Mucosa of rectum (tissue), 2 donors: ENCODE measurements at regions not wholly inside any gene's neighbourhood (a gene's known extent, or its start where the extent isn't known, plus 50 kb on each side); places are given as distances from the start of the nearest gene placed in this dataset.

Experiments
- H3K27ac ChIP-seq, 2 donors: one replicate each; pipeline ENCODE4 v1.7.0; 2013; ENCODE audit warnings: inconsistent platforms in 2 of 2, low read depth in 2 of 2, low read length in 2 of 2
- H3K27me3 ChIP-seq, 2 donors: one replicate each; pipeline ENCODE4 v1.7.0; 2013; ENCODE audit warnings: low read length in 2 of 2; ENCODE audit not compliant: control insufficient read depth in 2 of 2, insufficient read depth in 2 of 2
- H3K36me3 ChIP-seq, 2 donors: one replicate each; pipeline ENCODE4 v1.7.0; 2013; ENCODE audit warnings: low read length in 2 of 2; ENCODE audit not compliant: control insufficient read depth in 2 of 2, insufficient read depth in 2 of 2
- H3K4me1 ChIP-seq, 2 donors: one replicate each; pipeline ENCODE4 v1.7.0; 2013; ENCODE audit warnings: low read length in 2 of 2, mild to moderate bottlenecking in 1 of 2; ENCODE audit not compliant: control insufficient read depth in 2 of 2, insufficient read depth in 2 of 2
- H3K4me3 ChIP-seq, 2 donors: one replicate each; pipeline ENCODE4 v1.7.0; 2013; ENCODE audit warnings: low read length in 2 of 2
- H3K9ac ChIP-seq, 2 donors: one replicate each; pipeline ENCODE4 v1.7.0; 2013; ENCODE audit warnings: low read length in 2 of 2, low read depth in 1 of 2, mild to moderate bottlenecking in 1 of 2
- H3K9me3 ChIP-seq, 2 donors: one replicate each; pipeline ENCODE4 v1.7.0; 2013; ENCODE audit warnings: low read length in 2 of 2; ENCODE audit not compliant: control insufficient read depth in 2 of 2
- donor health status: healthy.
- donor health status: Normal muscosa, but diverticular disease.

DNA sequence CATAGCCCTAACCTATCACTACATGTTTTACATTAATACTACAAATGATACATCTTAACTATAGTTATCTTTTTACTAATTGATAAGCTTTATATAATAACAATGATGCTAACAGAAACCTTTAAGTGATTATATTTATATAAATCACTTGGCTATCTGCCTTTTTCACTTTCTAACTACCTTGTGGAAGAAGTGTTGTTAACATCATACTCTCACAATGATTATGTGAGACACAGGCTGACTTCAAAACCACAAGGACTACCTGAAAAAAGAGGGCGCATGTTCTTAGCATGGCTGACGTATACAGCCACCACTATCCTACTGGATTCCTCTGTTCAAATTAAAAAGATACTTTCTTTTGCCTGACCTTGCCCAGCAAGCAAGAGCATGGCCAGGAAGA lies 135.3 kb upstream of the SOX5 start:
- Histone ChIP-seq H3K9ac (no peak overlapping the region), H3K4me1 (no peaks in the 10 kb centered on the region), H3K36me3 (no peaks in the 10 kb centered on the region), H3K27ac (no peak overlapping the region), H3K4me3 (no peak overlapping the region), H3K9me3 (no peaks in the 10 kb centered on the region), H3K27me3 (no peaks in the 10 kb centered on the region)

DNA sequence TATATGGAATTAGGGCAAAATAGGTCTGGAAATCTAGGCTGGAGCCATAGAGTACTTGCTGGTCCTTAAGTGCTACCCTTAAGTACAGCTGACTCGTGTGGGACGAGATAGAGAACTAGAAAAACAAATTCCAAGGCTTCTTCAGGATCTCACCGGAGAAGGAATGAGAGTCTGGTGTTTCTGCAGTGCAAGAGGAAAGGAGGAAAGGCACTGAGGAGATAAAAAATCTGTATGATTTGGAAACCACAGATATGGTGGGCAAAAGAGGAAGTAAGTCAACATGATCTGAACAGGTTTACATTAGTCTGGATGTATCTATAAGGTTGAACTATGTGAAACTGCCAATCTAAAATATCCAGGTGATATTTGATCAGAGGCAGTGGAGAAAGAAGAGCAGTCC lies 134.4 kb upstream of the SOX5 start:
- Histone ChIP-seq H3K9ac (no peak overlapping the region), H3K9me3 (no peaks in the 10 kb centered on the region), H3K27ac (no peak overlapping the region), H3K27me3 (no peaks in the 10 kb centered on the region), H3K36me3 (no peaks in the 10 kb centered on the region), H3K4me1 (no peaks in the 10 kb centered on the region), H3K4me3 (no peak overlapping the region)

DNA sequence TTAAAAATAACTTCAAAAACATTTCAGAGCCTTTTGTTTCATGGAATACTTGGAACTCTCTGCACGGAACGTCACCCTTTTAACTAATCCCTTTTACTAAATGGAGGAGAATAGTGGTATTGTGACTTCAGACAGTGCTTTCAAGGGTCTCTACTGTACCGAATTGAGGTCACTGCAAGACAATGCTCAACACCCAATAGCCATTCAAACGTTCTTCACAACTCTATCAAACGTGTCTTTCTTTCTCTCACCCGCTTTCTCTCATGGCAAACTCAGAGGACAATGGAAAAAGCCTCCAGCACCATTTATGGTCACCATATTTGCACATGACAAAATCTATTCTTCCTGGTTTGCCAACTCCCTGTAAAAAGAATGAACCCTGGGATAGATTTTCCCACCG lies 132.1 kb upstream of the SOX5 start:
- no peaks in the 10 kb centered on the region for H3K4me1 ChIP-seq
- H3K27ac ChIP-seq = no peak overlapping the region
- no peak overlapping the region for H3K4me3 ChIP-seq
- no peaks in the 10 kb centered on the region for H3K9me3 ChIP-seq
- H3K9ac ChIP-seq = no peak overlapping the region
- no peaks in the 10 kb centered on the region for H3K27me3 ChIP-seq
- H3K36me3 ChIP-seq = no peaks in the 10 kb centered on the region

DNA sequence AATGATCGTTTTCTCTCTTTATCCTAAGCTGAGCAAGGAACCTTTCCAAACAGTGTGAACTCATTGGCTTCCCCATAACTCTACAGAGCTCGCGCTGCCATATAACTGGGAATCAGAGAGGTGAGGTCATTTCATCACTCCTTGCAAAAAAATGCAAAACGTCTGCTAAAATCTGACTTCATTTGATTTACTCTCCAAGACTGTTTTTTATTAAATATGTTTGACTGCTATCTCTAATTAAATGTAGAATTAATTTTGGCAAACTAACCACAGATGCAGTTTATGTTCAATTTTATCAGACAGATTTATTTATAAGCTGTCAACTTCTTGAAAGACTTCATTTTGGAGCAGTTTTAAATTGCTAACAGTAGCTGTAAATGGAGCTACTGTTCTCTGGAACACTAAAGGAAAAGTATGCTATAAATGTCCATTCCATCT lies 131.6 kb upstream of the SOX5 start:
- Histone ChIP-seq H3K4me3 (no peak overlapping the region), H3K9me3 (no peaks in the 10 kb centered on the region), H3K4me1 (no peaks in the 10 kb centered on the region), H3K36me3 (no peaks in the 10 kb centered on the region), H3K9ac (no peak overlapping the region), H3K27me3 (no peaks in the 10 kb centered on the region), H3K27ac (no peak overlapping the region)

DNA sequence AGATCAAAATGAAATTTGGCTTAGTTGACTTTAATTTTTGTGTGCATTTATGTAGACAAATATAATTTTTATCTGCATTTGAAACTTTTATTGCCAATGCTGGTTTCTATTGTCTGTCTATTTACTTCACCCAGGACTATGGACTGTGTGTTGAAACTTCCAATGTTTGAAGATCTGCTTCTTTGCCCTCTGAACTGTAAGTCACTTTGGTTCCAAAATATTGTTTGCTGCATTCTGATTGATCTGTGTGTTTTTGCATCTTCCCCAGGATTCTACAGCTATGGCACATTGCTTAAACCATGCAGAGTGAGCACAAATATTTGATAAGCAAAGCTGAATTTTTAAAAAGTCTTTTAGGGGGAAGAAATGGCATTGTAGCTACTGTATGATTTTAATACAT lies 131.0 kb upstream of the SOX5 start:
- no peaks in the 10 kb centered on the region for H3K9me3 ChIP-seq
- H3K27me3 ChIP-seq = no peaks in the 10 kb centered on the region
- no peak overlapping the region for H3K4me3 ChIP-seq
- no peaks in the 10 kb centered on the region for H3K36me3 ChIP-seq
- H3K9ac ChIP-seq = no peak overlapping the region
- no peak overlapping the region for H3K27ac ChIP-seq
- H3K4me1 ChIP-seq = no peaks in the 10 kb centered on the region

DNA sequence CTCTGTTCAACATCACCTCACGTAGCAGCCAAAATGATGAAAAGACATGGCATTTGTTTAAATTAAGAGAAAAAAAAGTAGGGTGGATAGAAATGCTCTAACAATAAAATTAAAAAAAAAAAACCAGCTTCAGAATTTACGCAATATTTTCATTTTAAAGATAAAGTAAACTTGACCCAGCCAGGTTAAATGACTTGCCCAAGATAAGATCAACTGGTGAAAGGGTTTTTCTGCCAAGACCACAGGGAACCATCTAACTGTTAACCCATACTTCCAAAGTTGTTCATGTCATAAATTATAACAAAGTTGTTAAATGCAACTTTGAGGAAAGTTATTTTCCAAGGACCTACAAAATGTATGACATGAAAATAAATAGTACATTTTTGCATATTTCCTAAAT lies 129.6 kb upstream of the SOX5 start:
- H3K4me1 ChIP-seq = no peaks in the 10 kb centered on the region
- H3K27ac ChIP-seq = no peak overlapping the region
- no peaks in the 10 kb centered on the region for H3K9me3 ChIP-seq
- H3K4me3 ChIP-seq = no peak overlapping the region
- no peaks in the 10 kb centered on the region for H3K36me3 ChIP-seq
- H3K27me3 ChIP-seq = no peaks in the 10 kb centered on the region
- no peak overlapping the region for H3K9ac ChIP-seq

DNA sequence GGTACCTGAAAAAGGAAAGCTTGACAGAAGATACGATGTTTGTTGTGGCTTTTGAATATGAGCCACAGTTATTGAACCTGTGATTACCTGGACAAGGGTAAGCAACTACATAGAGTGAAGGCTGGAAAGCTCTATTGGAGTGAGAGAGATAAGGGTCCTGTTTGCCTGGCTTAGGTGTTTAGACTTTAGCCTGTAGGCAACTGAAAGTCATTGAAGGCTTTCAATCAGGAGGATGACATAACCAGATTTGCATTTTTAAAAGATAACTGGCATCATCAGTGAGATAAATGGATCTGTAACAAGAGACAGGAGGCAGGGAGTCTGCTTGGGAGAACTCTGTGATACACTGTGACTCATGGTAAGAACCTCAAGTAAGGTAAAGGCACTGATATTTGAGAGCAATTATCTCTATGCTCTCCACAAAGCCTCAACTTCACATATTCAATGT lies 128.9 kb upstream of the SOX5 start:
- Histone ChIP-seq H3K4me3 (no peak overlapping the region), H3K27me3 (no peaks in the 10 kb centered on the region), H3K36me3 (no peaks in the 10 kb centered on the region), H3K9me3 (no peaks in the 10 kb centered on the region), H3K4me1 (no peaks in the 10 kb centered on the region), H3K27ac (no peak overlapping the region), H3K9ac (no peak overlapping the region)

DNA sequence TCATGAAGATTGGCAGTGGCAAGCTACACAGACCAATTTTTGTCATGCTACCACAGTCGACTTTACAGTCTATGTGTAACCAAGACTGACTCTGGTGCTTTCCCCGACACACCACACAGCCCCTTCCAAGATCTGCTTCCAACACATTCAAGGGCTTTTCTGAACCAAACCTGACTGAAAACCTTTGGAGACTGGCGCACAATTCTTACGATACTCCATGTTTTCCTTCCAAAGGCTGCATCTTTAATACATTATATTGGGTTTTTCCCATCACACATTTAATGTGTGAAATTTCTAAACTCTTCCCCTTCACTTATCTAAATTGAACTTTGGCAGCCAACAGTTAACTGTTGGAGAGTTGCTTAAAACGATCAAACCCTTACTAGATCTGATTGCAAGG lies 127.7 kb upstream of the SOX5 start:
- no peaks in the 10 kb centered on the region for H3K36me3 ChIP-seq

DNA sequence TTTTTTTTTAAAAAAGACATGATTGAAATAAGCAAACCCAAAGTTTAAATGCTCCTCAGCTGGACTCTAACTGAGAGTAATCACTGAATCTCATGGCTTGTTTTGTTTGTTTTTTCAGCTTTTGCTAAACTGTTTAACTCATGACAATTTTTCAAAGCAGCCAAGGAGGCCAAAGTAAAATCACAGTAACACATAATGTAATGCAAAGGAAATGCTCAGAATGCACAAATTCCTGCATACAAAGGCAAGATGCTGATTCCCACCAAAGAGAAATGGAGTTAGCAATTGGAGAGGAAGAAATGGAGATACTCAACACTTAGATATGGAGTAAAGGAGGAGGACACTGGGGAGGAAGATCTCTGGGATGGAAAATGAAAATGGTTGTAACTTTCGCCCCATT lies 126.2 kb upstream of the SOX5 start:
- H3K9ac ChIP-seq = no peak overlapping the region
- H3K4me1 ChIP-seq = no peaks in the 10 kb centered on the region
- no peak overlapping the region for H3K27ac ChIP-seq
- H3K27me3 ChIP-seq = no peaks in the 10 kb centered on the region
- H3K36me3 ChIP-seq = no peaks in the 10 kb centered on the region
- no peak overlapping the region for H3K4me3 ChIP-seq
- no peaks in the 10 kb centered on the region for H3K9me3 ChIP-seq

More for the DNA sequence above, 127.7 kb upstream of the SOX5 start:
- no peak overlapping the region for H3K27ac ChIP-seq
- H3K4me1 ChIP-seq = no peaks in the 10 kb centered on the region
- H3K4me3 ChIP-seq = no peak overlapping the region
- H3K9ac ChIP-seq = no peak overlapping the region
- no peaks in the 10 kb centered on the region for H3K9me3 ChIP-seq
- no peaks in the 10 kb centered on the region for H3K27me3 ChIP-seq

DNA sequence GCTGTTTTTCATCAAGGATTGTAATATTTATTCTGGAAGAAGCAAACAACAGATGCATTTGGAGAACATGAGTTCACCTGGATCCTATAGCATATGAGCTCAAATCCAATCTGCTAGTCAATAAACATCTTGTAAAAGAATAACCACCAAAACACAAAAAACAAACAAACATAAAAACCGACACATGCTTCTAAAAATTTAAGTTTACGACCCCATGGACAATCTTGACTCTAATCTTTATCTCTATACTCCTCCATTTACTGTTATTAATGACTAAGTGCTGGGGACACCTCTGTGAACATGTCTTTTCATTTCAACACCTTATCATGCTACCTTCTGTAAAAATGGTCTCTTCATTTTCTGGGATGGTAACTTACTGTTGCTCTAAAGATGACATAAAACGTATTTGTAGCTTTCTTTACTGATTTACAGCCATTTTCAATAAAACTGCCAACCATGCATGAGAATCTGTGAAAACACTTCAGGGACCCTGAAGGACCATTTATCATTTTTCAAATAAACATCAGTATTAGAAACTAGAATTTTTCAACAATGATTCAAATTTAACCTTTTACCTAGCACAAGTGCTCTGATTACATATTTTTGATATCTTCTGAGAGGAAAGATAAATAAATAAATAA lies 123.8 kb upstream of the SOX5 start:
- Histone ChIP-seq H3K36me3 (no peaks in the 10 kb centered on the region), H3K27me3 (no peaks in the 10 kb centered on the region), H3K9ac (no peak overlapping the region), H3K27ac (no peak overlapping the region), H3K9me3 (no peaks in the 10 kb centered on the region), H3K4me3 (no peak overlapping the region), H3K4me1 (no peaks in the 10 kb centered on the region)

DNA sequence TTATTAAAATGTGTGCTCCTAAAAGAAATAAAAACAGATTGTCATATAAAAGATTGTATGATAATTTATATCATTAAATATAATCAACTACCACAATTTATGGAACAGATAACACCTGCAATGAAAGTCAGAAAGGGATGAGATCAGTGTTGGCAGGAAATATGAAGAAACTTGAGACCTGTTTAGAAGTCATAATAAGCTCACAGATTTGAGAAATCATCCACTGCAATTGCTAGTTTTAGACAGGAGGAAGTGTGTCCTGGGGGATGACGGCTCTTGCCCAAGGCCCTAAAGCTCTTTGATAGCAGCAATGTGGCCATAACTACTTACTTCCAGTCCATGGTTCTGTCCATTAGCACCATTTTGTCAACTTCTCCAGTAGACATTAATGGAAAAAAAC lies 122.8 kb upstream of the SOX5 start:
- Histone ChIP-seq H3K4me3 (no peak overlapping the region), H3K27ac (no peak overlapping the region), H3K9ac (no peak overlapping the region), H3K9me3 (no peaks in the 10 kb centered on the region), H3K36me3 (no peaks in the 10 kb centered on the region), H3K27me3 (no peaks in the 10 kb centered on the region), H3K4me1 (no peaks in the 10 kb centered on the region)
